A673 (cell line): ENCODE measurements at regions not wholly inside any gene's neighbourhood (a gene's known extent, or its start where the extent isn't known, plus 50 kb on each side); places are given as distances from the start of the nearest gene placed in this dataset.

Source experiments
- BruUV-seq: library from RNA; stranded (reverse); fragments of 400-500 nt; replicated peaks from 2 replicates; lab custom pipeline; 2021; lab: Mats Ljungman, UMichigan
- CTCF ChIA-PET: fragments of 300-600 bp; sonication (Branson Sonifier 250); formaldehyde crosslinking; loops from one replicate; lab custom pipeline; 2022; ENCODE audit warnings: antibody characterized with exemption; lab: Charles Lee
- POLR2A ChIA-PET: fragments of 300-600 bp; sonication (Branson Sonifier 250); formaldehyde crosslinking; loops from one replicate; lab custom pipeline; 2022; ENCODE audit warnings: antibody characterized with exemption; ENCODE audit not compliant: low non-redundant PET; lab: Charles Lee
- DNase-seq: peaks from one replicate; pipeline ENCODE4 v3.0.0-alpha.2; 2015; ENCODE audit warnings: low spot score
- H3K27ac ChIP-seq: fragments of 200-600 bp; sonication (generic); 2 replicates; pipeline ENCODE4 v1.5.1; 2016; ENCODE audit warnings: mixed run types, low read depth, mild to moderate bottlenecking, mixed read lengths, antibody characterized with exemption, low read length; ENCODE audit not compliant: poor library complexity, severe bottlenecking
- H3K27me3 ChIP-seq: fragments of 200-600 bp; sonication (generic); replicated peaks from 2 replicates; pipeline ENCODE4 v1.6.1; 2017; ENCODE audit warnings: mixed run types, low read depth, mild to moderate bottlenecking, mixed read lengths, antibody characterized with exemption, low read length; ENCODE audit not compliant: insufficient read depth, poor library complexity
- H3K36me3 ChIP-seq: fragments of 200-600 bp; sonication (generic); 2 replicates; pipeline ENCODE4 v1.6.1; 2016; ENCODE audit warnings: mixed run types, mild to moderate bottlenecking, mixed read lengths, antibody characterized with exemption, low read length; ENCODE audit not compliant: insufficient read depth, poor library complexity, severe bottlenecking
- H3K4me1 ChIP-seq: fragments of 200-600 bp; sonication (generic); 2 replicates; pipeline ENCODE4 v1.6.1; 2017; ENCODE audit warnings: mixed run types, mild to moderate bottlenecking, mixed read lengths, antibody characterized with exemption, low read length; ENCODE audit not compliant: insufficient read depth, poor library complexity, severe bottlenecking
- H3K4me3 ChIP-seq: fragments of 200-600 bp; sonication (generic); 2 replicates; pipeline ENCODE4 v1.5.1; 2016; ENCODE audit warnings: low read depth, mixed run types, mild to moderate bottlenecking, mixed read lengths, low read length; ENCODE audit not compliant: poor library complexity, severe bottlenecking
- H3K9me3 ChIP-seq: fragments of 200-600 bp; sonication (generic); 2 replicates; pipeline ENCODE4 v1.6.1; 2016; ENCODE audit warnings: mixed run types, low read depth, mild to moderate bottlenecking, mixed read lengths, antibody characterized with exemption, low read length; ENCODE audit not compliant: poor library complexity, severe bottlenecking
- EZH2 ChIP-seq: fragments of 200-600 bp; sonication (generic); IDR thresholded peaks from 2 replicates; pipeline ENCODE4 v1.6.1; 2017; ENCODE audit warnings: borderline replicate concordance, low read depth, mild to moderate bottlenecking, mixed read lengths, antibody characterized with exemption, low read length; ENCODE audit not compliant: poor library complexity, severe bottlenecking
- intact Hi-C: fragments of 100-400 bp; cut with micrococcal nuclease; formaldehyde crosslinking; loops from one replicate; pipeline ENCODE4 v1.10.0; 2022; ENCODE audit not compliant: unreplicated experiment
- TF ChIP-seq, protein P1 (sequence below): fragments of 300-800, 200-600 bp; sonication (generic); conservative IDR thresholded peaks from 2 replicates; pipeline ENCODE4 v1.5.1; 2017; ENCODE audit warnings: low read depth, mild to moderate bottlenecking, antibody characterized with exemption, low read length, moderate library complexity, mixed read lengths

DNA sequence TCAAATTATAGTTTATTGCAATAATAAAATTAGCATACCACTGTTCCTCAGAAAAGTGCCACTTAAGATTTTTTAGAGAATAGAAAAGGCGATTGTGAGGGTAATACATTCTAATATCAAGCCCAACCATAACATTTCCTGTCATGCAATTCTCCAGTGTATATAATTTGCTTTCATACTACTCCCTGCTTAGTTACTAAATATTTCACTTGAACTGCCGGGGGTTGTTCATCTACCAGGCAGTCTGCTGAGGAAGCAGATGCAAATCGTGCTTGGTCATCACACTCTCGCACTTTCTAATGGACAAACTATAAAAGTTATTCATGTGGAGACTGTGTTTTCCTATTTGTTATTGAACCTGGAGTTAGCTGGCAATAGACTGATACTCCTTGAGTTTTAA is 645.6 kb upstream of the CBLB start:
- Histone ChIP-seq H3K4me1 (peaks cover 11% of the 10 kb centered on the region), H3K9me3 (no peaks in the 10 kb centered on the region), H3K4me3 (no peak overlapping the region), H3K36me3 (no peaks in the 10 kb centered on the region), H3K27me3 (no peaks in the 10 kb centered on the region), H3K27ac (no peak overlapping the region)
- intact Hi-C loops, result no loop called here
- peak; percentile 46 for DNase-seq
- CTCF ChIA-PET, result no interaction called here
- BruUV-seq, result no TSS peak
- no peak for TF ChIP-seq EZH2
- TF ChIP-seq, protein P1, sequence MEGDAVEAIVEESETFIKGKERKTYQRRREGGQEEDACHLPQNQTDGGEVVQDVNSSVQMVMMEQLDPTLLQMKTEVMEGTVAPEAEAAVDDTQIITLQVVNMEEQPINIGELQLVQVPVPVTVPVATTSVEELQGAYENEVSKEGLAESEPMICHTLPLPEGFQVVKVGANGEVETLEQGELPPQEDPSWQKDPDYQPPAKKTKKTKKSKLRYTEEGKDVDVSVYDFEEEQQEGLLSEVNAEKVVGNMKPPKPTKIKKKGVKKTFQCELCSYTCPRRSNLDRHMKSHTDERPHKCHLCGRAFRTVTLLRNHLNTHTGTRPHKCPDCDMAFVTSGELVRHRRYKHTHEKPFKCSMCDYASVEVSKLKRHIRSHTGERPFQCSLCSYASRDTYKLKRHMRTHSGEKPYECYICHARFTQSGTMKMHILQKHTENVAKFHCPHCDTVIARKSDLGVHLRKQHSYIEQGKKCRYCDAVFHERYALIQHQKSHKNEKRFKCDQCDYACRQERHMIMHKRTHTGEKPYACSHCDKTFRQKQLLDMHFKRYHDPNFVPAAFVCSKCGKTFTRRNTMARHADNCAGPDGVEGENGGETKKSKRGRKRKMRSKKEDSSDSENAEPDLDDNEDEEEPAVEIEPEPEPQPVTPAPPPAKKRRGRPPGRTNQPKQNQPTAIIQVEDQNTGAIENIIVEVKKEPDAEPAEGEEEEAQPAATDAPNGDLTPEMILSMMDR, result no peak
- POLR2A ChIA-PET, result no interaction called here

DNA sequence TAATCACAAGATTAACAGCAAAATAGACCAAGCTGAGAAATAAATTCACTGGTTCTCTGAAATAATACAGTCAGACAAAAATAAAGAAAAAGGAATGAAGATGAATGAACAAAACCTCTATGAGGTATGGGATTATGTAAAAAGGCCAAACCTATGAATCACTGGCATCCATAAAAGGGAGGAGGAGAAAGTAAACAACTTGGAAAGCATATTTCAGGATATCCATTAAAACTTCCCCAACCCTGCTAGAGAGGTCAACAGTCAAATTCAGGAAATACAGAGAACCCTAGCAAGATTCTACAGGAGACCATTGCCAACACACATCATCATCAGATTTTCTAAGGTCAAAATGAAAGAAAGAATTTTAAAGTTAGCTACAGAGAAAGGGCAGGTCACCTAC is 649.7 kb upstream of the CBLB start:
- ChIA-PET POLR2A (no interaction called here), CTCF (no interaction called here)
- Histone ChIP-seq H3K27ac (no peak overlapping the region), H3K9me3 (no peaks in the 10 kb centered on the region), H3K36me3 (no peaks in the 10 kb centered on the region), H3K27me3 (no peaks in the 10 kb centered on the region), H3K4me1 (peaks cover 11% of the 10 kb centered on the region), H3K4me3 (no peak overlapping the region)
- intact Hi-C loops, result no loop called here
- TF ChIP-seq EZH2, result no peak
- TF ChIP-seq, protein P1, result no peak
- no peak for DNase-seq
- no TSS peak for BruUV-seq

DNA sequence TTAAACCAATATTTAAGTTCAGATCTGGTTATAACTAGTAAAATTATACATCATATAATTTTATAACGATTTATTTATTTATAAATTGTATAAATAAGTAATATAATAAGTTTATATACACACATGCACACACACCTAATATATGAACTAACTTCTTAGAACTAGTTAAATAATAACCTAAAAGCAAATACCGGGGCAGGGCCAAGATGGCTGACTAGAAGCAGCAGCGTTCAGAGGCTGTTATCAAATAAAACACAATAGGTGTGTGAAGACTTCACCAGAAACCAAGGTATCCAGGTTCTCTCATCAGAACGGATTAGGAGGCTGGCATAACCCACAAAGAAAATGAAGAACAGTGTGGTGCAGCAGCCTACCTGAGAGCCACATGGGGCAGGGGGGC is 653.6 kb upstream of the CBLB start:
- ChIA-PET CTCF (no interaction called here), POLR2A (no interaction called here)
- TF ChIP-seq, protein P1, result no peak
- TF ChIP-seq EZH2, result no peak
- BruUV-seq, result no TSS peak
- no peak overlapping the region for H3K4me3 ChIP-seq
- H3K27ac ChIP-seq, result no peak overlapping the region
- DNase-seq, result no peak
- H3K36me3 ChIP-seq, result no peaks in the 10 kb centered on the region
- H3K27me3 ChIP-seq, result no peaks in the 10 kb centered on the region
- intact Hi-C loops, result no loop called here
- H3K9me3 ChIP-seq, result no peaks in the 10 kb centered on the region
- H3K4me1 ChIP-seq, result no peaks in the 10 kb centered on the region
